DOHH2 (cell line): ENCODE measurements at regions not wholly inside any gene's neighbourhood (a gene's known extent, or its start where the extent isn't known, plus 50 kb on each side); places are given as distances from the start of the nearest gene placed in this dataset.

Experiments used
- EZH2phosphoT487 ChIP-seq: fragments of 200-600 bp; sonication (generic); IDR thresholded peaks from 2 replicates; pipeline ENCODE4 v1.6.1; 2017; ENCODE audit warnings: borderline replicate concordance, mild to moderate bottlenecking, antibody characterized with exemption, low read length, moderate library complexity, mixed read lengths
- TF ChIP-seq, protein P1 (sequence below): fragments of 200-600 bp; sonication (generic); IDR thresholded peaks from one replicate; pipeline ENCODE4 v1.5.1; 2014; ENCODE audit warnings: antibody characterized with exemption, mild to moderate bottlenecking, low read depth, low read length; ENCODE audit not compliant: poor library complexity, severe bottlenecking

DNA sequence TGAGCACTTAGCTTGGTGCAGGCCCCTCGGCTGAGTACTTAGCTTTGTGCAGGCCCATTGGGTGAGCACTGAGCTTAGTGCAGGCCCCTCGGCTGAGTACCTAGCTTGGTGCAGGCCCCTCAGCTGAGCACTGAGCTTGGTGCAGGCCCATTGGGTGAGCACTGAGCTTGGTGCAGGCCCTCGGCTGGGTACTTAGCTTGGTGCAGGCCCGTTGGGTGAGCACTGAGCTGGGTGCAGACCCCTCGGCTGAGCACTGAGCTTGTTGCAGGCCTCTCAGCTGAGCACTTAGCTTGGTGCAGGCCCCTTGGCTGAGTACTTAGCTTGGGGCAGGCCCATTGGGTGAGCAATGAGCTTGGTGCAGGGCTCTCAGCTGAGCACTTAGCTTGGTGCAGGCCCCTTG is 387.1 kb downstream of the THBS2 start:
- TF ChIP-seq EZH2phosphoT487 = no peak
- TF ChIP-seq, protein P1, sequence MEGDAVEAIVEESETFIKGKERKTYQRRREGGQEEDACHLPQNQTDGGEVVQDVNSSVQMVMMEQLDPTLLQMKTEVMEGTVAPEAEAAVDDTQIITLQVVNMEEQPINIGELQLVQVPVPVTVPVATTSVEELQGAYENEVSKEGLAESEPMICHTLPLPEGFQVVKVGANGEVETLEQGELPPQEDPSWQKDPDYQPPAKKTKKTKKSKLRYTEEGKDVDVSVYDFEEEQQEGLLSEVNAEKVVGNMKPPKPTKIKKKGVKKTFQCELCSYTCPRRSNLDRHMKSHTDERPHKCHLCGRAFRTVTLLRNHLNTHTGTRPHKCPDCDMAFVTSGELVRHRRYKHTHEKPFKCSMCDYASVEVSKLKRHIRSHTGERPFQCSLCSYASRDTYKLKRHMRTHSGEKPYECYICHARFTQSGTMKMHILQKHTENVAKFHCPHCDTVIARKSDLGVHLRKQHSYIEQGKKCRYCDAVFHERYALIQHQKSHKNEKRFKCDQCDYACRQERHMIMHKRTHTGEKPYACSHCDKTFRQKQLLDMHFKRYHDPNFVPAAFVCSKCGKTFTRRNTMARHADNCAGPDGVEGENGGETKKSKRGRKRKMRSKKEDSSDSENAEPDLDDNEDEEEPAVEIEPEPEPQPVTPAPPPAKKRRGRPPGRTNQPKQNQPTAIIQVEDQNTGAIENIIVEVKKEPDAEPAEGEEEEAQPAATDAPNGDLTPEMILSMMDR = no peak
